HepG2 (cell line): ENCODE measurements at regions not wholly inside any gene's neighbourhood (a gene's known extent, or its start where the extent isn't known, plus 50 kb on each side); places are given as distances from the start of the nearest gene placed in this dataset.
A peak's percentile ranks its signal among the peaks of the same experiment; 100 is the strongest.

Experiments used
- ATRX ChIP-seq: sonication (generic); formaldehyde crosslinking; IDR thresholded peaks from 2 replicates; pipeline ENCODE4 v1.4.0; 2020; ENCODE audit warnings: missing genetic modification reagents, borderline replicate concordance
- CEBPB ChIP-seq: IDR thresholded peaks from 2 replicates; pipeline ENCODE4 v1.6.1; 2011; ENCODE audit warnings: low read depth, low read length, improper control_type of control experiment, borderline replicate concordance
- DR1 ChIP-seq: sonication (generic); formaldehyde crosslinking; IDR thresholded peaks from 2 replicates; pipeline ENCODE4 v1.8.0; 2021; ENCODE audit warnings: mild to moderate bottlenecking, missing genetic modification reagents, inconsistent platforms
- ERF ChIP-seq: IDR thresholded peaks from 2 replicates; pipeline ENCODE4 v1.6.1; 2018; ENCODE audit warnings: missing biosample characterization, missing genetic modification reagents
- FIP1L1 ChIP-seq: fragments of 200-400 bp; formaldehyde crosslinking; IDR thresholded peaks from 2 replicates; pipeline ENCODE4 v1.6.1; 2018; ENCODE audit warnings: low read depth, mild to moderate bottlenecking, low read length, moderate library complexity, borderline replicate concordance; ENCODE audit not compliant: insufficient read depth
- FOSL1 ChIP-seq: sonication (generic); formaldehyde crosslinking; IDR thresholded peaks from 2 replicates; pipeline ENCODE4 v1.9.0; 2021; ENCODE audit warnings: missing genetic modification reagents, borderline replicate concordance
- HHEX ChIP-seq: IDR thresholded peaks from 2 replicates; pipeline ENCODE4 v1.6.1; 2016; ENCODE audit warnings: control low read depth
- HNRNPL ChIP-seq: fragments of 200-400 bp; formaldehyde crosslinking; IDR thresholded peaks from 2 replicates; pipeline ENCODE4 v1.6.1; 2017; ENCODE audit warnings: mild to moderate bottlenecking, low read depth, low read length
- HNRNPUL1 ChIP-seq: fragments of 200-400 bp; formaldehyde crosslinking; IDR thresholded peaks from 2 replicates; pipeline ENCODE4 v1.6.1; 2017; ENCODE audit warnings: low read depth, mild to moderate bottlenecking, low read length, moderate library complexity
- JUND ChIP-seq: sonication (generic); formaldehyde crosslinking; IDR thresholded peaks from 2 replicates; pipeline ENCODE4 v1.8.0; 2022; ENCODE audit warnings: mild to moderate bottlenecking, missing genetic modification reagents
- MEF2D ChIP-seq: sonication (generic); formaldehyde crosslinking; IDR thresholded peaks from 2 replicates; pipeline ENCODE4 v1.5.1; 2020; ENCODE audit warnings: mild to moderate bottlenecking, missing genetic modification reagents
- MTF1 ChIP-seq: sonication (generic); formaldehyde crosslinking; IDR thresholded peaks from 2 replicates; pipeline ENCODE4 v1.5.0; 2020; ENCODE audit warnings: missing genetic modification reagents
- NCOA2 ChIP-seq: sonication (generic); formaldehyde crosslinking; IDR thresholded peaks from 2 replicates; pipeline ENCODE4 v1.8.0; 2022; ENCODE audit warnings: inconsistent platforms
- NFE2L1 ChIP-seq: sonication (generic); formaldehyde crosslinking; IDR thresholded peaks from 2 replicates; pipeline ENCODE4 v1.4.0; 2020; ENCODE audit warnings: missing genetic modification reagents, mild to moderate bottlenecking, borderline replicate concordance
- NONO ChIP-seq, 2 experiments: fragments of 450-650 bp in 1 of 2; sonication (generic) in 1 of 2; formaldehyde crosslinking in 1 of 2; IDR thresholded peaks in 1 of 2; conservative IDR thresholded peaks in 1 of 2; 2 replicates each; pipeline versions ENCODE4 v1.6.1 to v1.8.0; 2017 to 2022; ENCODE audit warnings: mild to moderate bottlenecking in 1 of 2, missing genetic modification reagents in 1 of 2, moderate library complexity in 1 of 2
- NR2F6 ChIP-seq, 2 experiments: IDR thresholded peaks; 2 replicates each; pipeline ENCODE4 v1.6.1; 2016; ENCODE audit warnings: antibody characterized with exemption in 1 of 2, mild to moderate bottlenecking in 1 of 2
- SP4 ChIP-seq: sonication (generic); formaldehyde crosslinking; IDR thresholded peaks from 2 replicates; pipeline ENCODE4 v1.8.1; 2023; ENCODE audit warnings: mild to moderate bottlenecking, missing genetic modification reagents
- ZFP36L2 ChIP-seq: sonication (generic); formaldehyde crosslinking; IDR thresholded peaks from 2 replicates; pipeline ENCODE4 v1.4.0; 2020; ENCODE audit warnings: missing genetic modification reagents
- ZNF3 ChIP-seq: IDR thresholded peaks from 2 replicates; pipeline ENCODE4 v1.7.0; 2017; ENCODE audit warnings: inconsistent platforms
- ZNF501 ChIP-seq: sonication (generic); formaldehyde crosslinking; IDR thresholded peaks from 2 replicates; pipeline ENCODE4 v1.5.1; 2020; ENCODE audit warnings: mild to moderate bottlenecking, moderate library complexity, missing genetic modification reagents
- ZNF556 ChIP-seq: sonication (generic); formaldehyde crosslinking; IDR thresholded peaks from 2 replicates; pipeline ENCODE4 v1.4.0; 2020; ENCODE audit warnings: mild to moderate bottlenecking, missing genetic modification reagents, borderline replicate concordance
- ZNF773 ChIP-seq: sonication (generic); formaldehyde crosslinking; IDR thresholded peaks from 2 replicates; pipeline ENCODE4 v1.4.0; 2020; ENCODE audit warnings: missing genetic modification reagents, borderline replicate concordance
- ZNF839 ChIP-seq: sonication (generic); formaldehyde crosslinking; IDR thresholded peaks from 2 replicates; pipeline ENCODE4 v1.4.0; 2020; ENCODE audit warnings: missing genetic modification reagents, mild to moderate bottlenecking, borderline replicate concordance
- ZNF841 ChIP-seq: sonication (generic); formaldehyde crosslinking; IDR thresholded peaks from 2 replicates; pipeline ENCODE4 v1.8.1; 2023; ENCODE audit warnings: missing genetic modification reagents, borderline replicate concordance
- ZSCAN12 ChIP-seq: sonication (generic); formaldehyde crosslinking; IDR thresholded peaks from 2 replicates; pipeline ENCODE4 v1.9.0; 2021; ENCODE audit warnings: mild to moderate bottlenecking, missing genetic modification reagents
- TF ChIP-seq, protein P1 (sequence below): sonication (generic); formaldehyde crosslinking; IDR thresholded peaks from 2 replicates; pipeline ENCODE4 v1.5.1; 2020; ENCODE audit warnings: mild to moderate bottlenecking, moderate library complexity, missing genetic modification reagents
- TF ChIP-seq, protein P2 (sequence below): sonication (generic); formaldehyde crosslinking; IDR thresholded peaks from 2 replicates; pipeline ENCODE4 v1.8.0; 2022; ENCODE audit warnings: mild to moderate bottlenecking, missing genetic modification reagents, moderate library complexity
- TF ChIP-seq, protein P3 (sequence below): sonication (generic); formaldehyde crosslinking; conservative IDR thresholded peaks from 2 replicates; pipeline ENCODE4 v1.4.0; 2020; ENCODE audit warnings: missing genetic modification reagents

DNA sequence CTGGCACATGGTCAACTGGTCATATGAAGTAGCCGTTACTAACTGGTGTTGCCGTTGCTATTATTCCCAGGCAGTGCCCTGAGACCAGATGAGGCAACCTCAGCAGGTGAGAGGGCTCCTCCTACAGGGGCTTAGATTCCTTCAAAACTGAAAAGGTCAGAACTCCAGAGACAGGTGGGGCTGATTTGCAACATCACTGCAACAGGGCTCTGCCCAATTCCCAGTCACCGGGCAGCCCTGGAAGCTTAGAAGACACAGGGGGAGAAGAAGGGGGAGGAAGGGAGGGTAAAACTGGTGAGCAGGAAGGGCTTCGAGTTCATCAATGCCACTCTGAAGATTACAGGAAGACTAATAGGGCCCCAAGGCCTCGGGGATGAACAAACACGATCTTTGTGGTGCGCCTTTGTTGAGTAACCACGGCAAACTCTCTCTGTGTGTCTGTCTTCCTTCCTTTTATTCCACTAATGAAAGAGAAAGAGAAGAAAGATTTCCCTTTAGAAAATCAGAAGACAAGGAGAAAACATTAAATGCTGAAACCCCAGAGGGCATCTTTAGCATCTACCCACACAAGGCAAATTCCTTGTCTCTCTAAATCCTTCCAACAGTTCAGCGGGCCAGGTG lies 749.1 kb upstream of the TBX3 start (continued):
- TF ChIP-seq ZSCAN12 (CRISPR knock-in tag), result no peak
- TF ChIP-seq HHEX (CRISPR knock-in tag), result peak; percentile 44; the same call in 1 of the 2 replicates
- TF ChIP-seq, protein P1, sequence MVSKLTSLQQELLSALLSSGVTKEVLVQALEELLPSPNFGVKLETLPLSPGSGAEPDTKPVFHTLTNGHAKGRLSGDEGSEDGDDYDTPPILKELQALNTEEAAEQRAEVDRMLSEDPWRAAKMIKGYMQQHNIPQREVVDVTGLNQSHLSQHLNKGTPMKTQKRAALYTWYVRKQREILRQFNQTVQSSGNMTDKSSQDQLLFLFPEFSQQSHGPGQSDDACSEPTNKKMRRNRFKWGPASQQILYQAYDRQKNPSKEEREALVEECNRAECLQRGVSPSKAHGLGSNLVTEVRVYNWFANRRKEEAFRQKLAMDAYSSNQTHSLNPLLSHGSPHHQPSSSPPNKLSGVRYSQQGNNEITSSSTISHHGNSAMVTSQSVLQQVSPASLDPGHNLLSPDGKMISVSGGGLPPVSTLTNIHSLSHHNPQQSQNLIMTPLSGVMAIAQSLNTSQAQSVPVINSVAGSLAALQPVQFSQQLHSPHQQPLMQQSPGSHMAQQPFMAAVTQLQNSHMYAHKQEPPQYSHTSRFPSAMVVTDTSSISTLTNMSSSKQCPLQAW, result no peak
- no peak for TF ChIP-seq SP4 (CRISPR knock-in tag)
- no peak for TF ChIP-seq ZNF773 (CRISPR knock-in tag)
- no peak for TF ChIP-seq MEF2D (CRISPR knock-in tag)
- no peak for TF ChIP-seq DR1 (CRISPR knock-in tag)
- no peak for TF ChIP-seq NFE2L1 (CRISPR knock-in tag)
- TF ChIP-seq NR2F6 (IDR thresholded peaks at IDR 0.05), result peak; percentile 87
- TF ChIP-seq NR2F6 (CRISPR knock-in tag; IDR thresholded peaks at IDR 0.05), result peak; percentile 72; the same call in 1 of the 2 replicates
- peak; percentile 78; the same call in 1 of the 2 replicates for TF ChIP-seq ERF (CRISPR knock-in tag)
- TF ChIP-seq FIP1L1, result no peak
- no peak for TF ChIP-seq HNRNPUL1
- peak; percentile 66; the same call in 1 of the 2 replicates for TF ChIP-seq ZNF501 (CRISPR knock-in tag)
- no peak for TF ChIP-seq ZNF841
- no peak for TF ChIP-seq ZFP36L2
- no peak for TF ChIP-seq HNRNPL
- TF ChIP-seq MTF1, result no peak
- TF ChIP-seq JUND (CRISPR knock-in tag), result peak; percentile 14; the same call in 1 of the 2 replicates
- no peak for TF ChIP-seq ATRX (CRISPR knock-in tag)
- TF ChIP-seq NONO (IDR thresholded peaks at IDR 0.05), result no peak
- TF ChIP-seq NONO (CRISPR knock-in tag; conservative IDR thresholded peaks at IDR 0.05), result peak; percentile 69
- no peak for TF ChIP-seq ZNF3 (CRISPR knock-in tag)
- TF ChIP-seq, protein P2, sequence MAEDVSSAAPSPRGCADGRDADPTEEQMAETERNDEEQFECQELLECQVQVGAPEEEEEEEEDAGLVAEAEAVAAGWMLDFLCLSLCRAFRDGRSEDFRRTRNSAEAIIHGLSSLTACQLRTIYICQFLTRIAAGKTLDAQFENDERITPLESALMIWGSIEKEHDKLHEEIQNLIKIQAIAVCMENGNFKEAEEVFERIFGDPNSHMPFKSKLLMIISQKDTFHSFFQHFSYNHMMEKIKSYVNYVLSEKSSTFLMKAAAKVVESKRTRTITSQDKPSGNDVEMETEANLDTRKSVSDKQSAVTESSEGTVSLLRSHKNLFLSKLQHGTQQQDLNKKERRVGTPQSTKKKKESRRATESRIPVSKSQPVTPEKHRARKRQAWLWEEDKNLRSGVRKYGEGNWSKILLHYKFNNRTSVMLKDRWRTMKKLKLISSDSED (CRISPR knock-in tag), result no peak
- no peak for TF ChIP-seq ZNF839 (CRISPR knock-in tag)
- TF ChIP-seq FOSL1 (CRISPR knock-in tag), result peak; percentile 33; the same call in 1 of the 2 replicates
- TF ChIP-seq, protein P3, sequence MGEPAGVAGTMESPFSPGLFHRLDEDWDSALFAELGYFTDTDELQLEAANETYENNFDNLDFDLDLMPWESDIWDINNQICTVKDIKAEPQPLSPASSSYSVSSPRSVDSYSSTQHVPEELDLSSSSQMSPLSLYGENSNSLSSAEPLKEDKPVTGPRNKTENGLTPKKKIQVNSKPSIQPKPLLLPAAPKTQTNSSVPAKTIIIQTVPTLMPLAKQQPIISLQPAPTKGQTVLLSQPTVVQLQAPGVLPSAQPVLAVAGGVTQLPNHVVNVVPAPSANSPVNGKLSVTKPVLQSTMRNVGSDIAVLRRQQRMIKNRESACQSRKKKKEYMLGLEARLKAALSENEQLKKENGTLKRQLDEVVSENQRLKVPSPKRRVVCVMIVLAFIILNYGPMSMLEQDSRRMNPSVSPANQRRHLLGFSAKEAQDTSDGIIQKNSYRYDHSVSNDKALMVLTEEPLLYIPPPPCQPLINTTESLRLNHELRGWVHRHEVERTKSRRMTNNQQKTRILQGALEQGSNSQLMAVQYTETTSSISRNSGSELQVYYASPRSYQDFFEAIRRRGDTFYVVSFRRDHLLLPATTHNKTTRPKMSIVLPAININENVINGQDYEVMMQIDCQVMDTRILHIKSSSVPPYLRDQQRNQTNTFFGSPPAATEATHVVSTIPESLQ (CRISPR knock-in tag), result no peak
- 0 out of 2 replicates have a peak, but pooled peaks have one; percentile 3 for TF ChIP-seq CEBPB
- peak; percentile 99 for TF ChIP-seq NCOA2 (CRISPR knock-in tag)
- TF ChIP-seq ZNF556 (CRISPR knock-in tag), result no peak
